C4-2B (cell line): ENCODE measurements at regions not wholly inside any gene's neighbourhood (a gene's known extent, or its start where the extent isn't known, plus 50 kb on each side); places are given as distances from the start of the nearest gene placed in this dataset.

ENCODE experiments used
- H3K27ac ChIP-seq: fragments of 450-650 bp; 2 replicates; pipeline ENCODE4 v1.5.1; 2017
- ZFX ChIP-seq: fragments of 450-650 bp; IDR thresholded peaks from 2 replicates; pipeline ENCODE4 v1.6.1; 2017
- TF ChIP-seq, protein P1 (sequence below): fragments of 450-650 bp; conservative IDR thresholded peaks from 2 replicates; pipeline ENCODE4 v1.5.1; 2017; ENCODE audit warnings: mild to moderate bottlenecking

- no peak overlapping the region for H3K27ac ChIP-seq
- no peak for TF ChIP-seq ZFX
- TF ChIP-seq, protein P1, sequence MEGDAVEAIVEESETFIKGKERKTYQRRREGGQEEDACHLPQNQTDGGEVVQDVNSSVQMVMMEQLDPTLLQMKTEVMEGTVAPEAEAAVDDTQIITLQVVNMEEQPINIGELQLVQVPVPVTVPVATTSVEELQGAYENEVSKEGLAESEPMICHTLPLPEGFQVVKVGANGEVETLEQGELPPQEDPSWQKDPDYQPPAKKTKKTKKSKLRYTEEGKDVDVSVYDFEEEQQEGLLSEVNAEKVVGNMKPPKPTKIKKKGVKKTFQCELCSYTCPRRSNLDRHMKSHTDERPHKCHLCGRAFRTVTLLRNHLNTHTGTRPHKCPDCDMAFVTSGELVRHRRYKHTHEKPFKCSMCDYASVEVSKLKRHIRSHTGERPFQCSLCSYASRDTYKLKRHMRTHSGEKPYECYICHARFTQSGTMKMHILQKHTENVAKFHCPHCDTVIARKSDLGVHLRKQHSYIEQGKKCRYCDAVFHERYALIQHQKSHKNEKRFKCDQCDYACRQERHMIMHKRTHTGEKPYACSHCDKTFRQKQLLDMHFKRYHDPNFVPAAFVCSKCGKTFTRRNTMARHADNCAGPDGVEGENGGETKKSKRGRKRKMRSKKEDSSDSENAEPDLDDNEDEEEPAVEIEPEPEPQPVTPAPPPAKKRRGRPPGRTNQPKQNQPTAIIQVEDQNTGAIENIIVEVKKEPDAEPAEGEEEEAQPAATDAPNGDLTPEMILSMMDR, result no peak
Measured at GRCh38 chr17:59466946-59467801, 98.2 kb upstream of the DHX40 start.

GRCh38 chr17:59469786-59470485 is 95.5 kb upstream of the DHX40 start:
- H3K27ac ChIP-seq, result no peak overlapping the region
- TF ChIP-seq, protein P1, result no peak
- TF ChIP-seq ZFX, result no peak

DNA sequence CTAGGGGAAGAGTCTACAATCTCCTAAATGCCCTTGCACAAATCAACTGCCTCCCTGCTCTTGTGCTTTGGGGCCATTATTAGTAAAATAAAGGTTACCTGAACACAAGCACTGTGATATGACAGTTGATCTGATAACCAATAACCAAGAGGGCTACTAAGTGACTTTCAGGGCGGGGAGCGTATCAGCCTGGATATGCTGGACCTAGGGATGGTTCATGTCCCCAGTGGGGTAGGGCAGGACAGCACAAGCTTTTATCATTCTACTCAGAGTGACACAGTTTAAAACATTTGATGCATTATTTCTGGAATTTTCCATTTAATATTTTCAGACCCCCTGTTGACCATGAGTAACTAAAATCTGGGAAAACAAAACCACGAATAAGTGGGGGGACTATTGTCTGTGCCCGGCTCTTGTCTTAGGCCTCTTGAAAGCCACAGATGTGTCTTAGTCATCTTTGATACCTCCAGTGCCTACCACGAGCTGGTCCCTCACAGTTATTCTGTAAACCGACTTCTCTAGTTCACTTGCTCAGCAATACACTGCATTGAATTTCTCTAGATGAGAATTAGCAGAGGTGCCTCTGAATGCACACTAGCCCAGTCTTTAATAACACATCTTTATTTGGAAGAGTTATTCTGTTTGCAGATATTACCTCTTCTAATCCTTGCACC is 94.6 kb upstream of the DHX40 start:
- TF ChIP-seq, protein P1, result no peak
- no peak for TF ChIP-seq ZFX
- H3K27ac ChIP-seq, result no peak overlapping the region

DNA sequence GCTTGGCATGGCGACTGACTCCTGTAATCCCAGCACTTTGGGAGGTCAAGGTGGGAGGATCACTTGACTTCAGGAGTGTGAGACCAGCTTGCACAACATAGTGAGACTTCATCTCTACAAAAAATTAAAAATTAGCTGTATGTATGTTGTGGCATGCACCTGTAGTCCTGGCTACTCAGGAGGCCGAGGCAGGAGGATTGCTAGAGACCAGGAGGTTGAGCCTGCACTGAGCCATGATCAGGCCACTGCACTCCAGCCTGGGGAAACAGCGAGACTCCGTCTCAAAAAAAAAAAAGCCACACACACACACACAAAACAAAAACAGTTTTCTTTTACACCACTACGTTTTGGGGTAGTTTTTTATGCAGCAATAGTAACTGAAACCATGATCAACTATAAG is 89.0 kb upstream of the DHX40 start:
- H3K27ac ChIP-seq, result no peak overlapping the region
- TF ChIP-seq, protein P1, result no peak
- no peak for TF ChIP-seq ZFX

DNA sequence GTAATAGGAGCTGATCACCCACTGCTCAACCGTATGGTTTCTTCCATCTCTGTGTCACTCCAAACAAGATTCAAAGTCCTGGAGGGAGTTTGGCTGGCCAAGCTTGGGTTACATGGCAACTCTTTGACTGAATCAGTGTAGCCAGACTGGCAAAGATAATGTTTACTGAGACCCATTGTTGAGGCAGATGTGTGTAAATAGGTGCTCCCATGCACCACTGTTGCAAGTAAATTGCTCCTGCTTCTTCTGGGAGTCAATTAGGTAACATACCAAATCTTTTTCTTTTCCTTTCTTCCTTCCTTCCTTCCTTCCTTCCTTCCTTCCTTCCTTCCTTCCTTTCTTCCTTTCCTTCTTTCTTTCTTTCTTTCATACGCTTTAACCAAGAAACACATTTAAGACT is 86.3 kb upstream of the DHX40 start:
- TF ChIP-seq ZFX, result no peak
- TF ChIP-seq, protein P1, result no peak
- no peak overlapping the region for H3K27ac ChIP-seq

GRCh38 chr17:59483860-59484259 is 81.5 kb upstream of the DHX40 start:
- no peak overlapping the region for H3K27ac ChIP-seq
- TF ChIP-seq ZFX, result no peak
- TF ChIP-seq, protein P1, result no peak

DNA sequence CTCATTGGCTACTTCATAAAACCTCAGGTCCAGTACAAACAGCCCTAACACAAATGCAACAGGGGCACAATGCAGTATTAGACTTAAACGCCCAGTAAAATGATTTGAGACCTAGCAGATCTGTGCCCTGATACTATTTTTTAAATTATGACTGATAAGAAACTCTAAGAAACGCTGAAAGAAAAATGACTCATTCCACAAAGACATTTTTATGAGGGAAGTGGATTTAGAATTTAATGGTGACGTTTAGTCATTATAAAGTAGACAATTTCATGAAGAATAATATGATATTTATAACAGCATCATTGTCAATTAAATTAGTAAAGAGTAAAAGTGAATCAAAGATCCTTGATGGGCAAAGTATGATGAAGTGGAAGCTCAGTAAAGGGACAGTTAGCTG is 80.4 kb upstream of the DHX40 start:
- no peak overlapping the region for H3K27ac ChIP-seq
- TF ChIP-seq, protein P1, result no peak
- TF ChIP-seq ZFX, result no peak
